HEK293T (cell line): ENCODE measurements at regions not wholly inside any gene's neighbourhood (a gene's known extent, or its start where the extent isn't known, plus 50 kb on each side); places are given as distances from the start of the nearest gene placed in this dataset.
"Not testable (repeated sequence)": the region's sequence is repeated elsewhere in the genome, so short reads cannot be mapped to it uniquely, and the experiment has no call there.

Experiments used
- HDGF ChIP-seq: fragments of 450-650 bp; IDR thresholded peaks from 2 replicates; pipeline ENCODE4 v1.6.1; 2017; ENCODE audit warnings: antibody characterized with exemption, borderline replicate concordance
- LEF1 ChIP-seq: fragments of 450-650 bp; IDR thresholded peaks from 2 replicates; pipeline ENCODE4 v1.6.1; 2017; ENCODE audit warnings: mild to moderate bottlenecking, borderline replicate concordance
- SP1 ChIP-seq: fragments of 450-650 bp; IDR thresholded peaks from 2 replicates; pipeline ENCODE4 v1.6.1; 2017
- SUZ12 ChIP-seq: fragments of 450-650 bp; IDR thresholded peaks from 2 replicates; pipeline ENCODE4 v1.6.1; 2016; ENCODE audit warnings: mild to moderate bottlenecking

GRCh38 chr9:67175167-67175566, 182.8 kb upstream of the SPATA31A3 start:
- not testable (repeated sequence) for TF ChIP-seq HDGF, SUZ12, LEF1, SP1
